H9 (cell line): ENCODE measurements at regions not wholly inside any gene's neighbourhood (a gene's known extent, or its start where the extent isn't known, plus 50 kb on each side); places are given as distances from the start of the nearest gene placed in this dataset.

Experiments
- DNase-seq: peaks from one replicate; pipeline ENCODE4 v3.0.0-alpha.2; 2017
- H2AFZ ChIP-seq: one replicate; pipeline ENCODE4 v1.6.1; 2013; ENCODE audit warnings: mild to moderate bottlenecking, low read length, control low read depth, moderate library complexity
- H2AK5ac ChIP-seq: 2 replicates; pipeline ENCODE4 v1.6.1; 2013; ENCODE audit warnings: low read length, control low read depth, mixed read lengths; ENCODE audit not compliant: insufficient read length
- H2BK120ac ChIP-seq: one replicate; pipeline ENCODE4 v1.6.1; 2013; ENCODE audit warnings: low read depth, mild to moderate bottlenecking, low read length, control low read depth, inconsistent platforms; ENCODE audit not compliant: poor library complexity, severe bottlenecking
- H2BK12ac ChIP-seq: 2 replicates; pipeline ENCODE4 v1.6.1; 2013; ENCODE audit warnings: low read length, control low read depth, mixed read lengths, low read depth; ENCODE audit not compliant: insufficient read length
- H2BK15ac ChIP-seq: 2 replicates; pipeline ENCODE4 v1.6.1; 2013; ENCODE audit warnings: low read depth, low read length, control low read depth
- H2BK20ac ChIP-seq: one replicate; pipeline ENCODE4 v1.6.1; 2013; ENCODE audit warnings: low read depth, mild to moderate bottlenecking, low read length, control low read depth, inconsistent platforms; ENCODE audit not compliant: poor library complexity, severe bottlenecking
- H2BK5ac ChIP-seq: 2 replicates; pipeline ENCODE4 v1.6.1; 2013; ENCODE audit warnings: low read length, control low read depth, mixed read lengths; ENCODE audit not compliant: insufficient read length
- H3K14ac ChIP-seq: 2 replicates; pipeline ENCODE4 v1.6.1; 2013; ENCODE audit warnings: low read length, control low read depth; ENCODE audit not compliant: insufficient read depth
- H3K18ac ChIP-seq: 2 replicates; pipeline ENCODE4 v1.6.1; 2013; ENCODE audit warnings: low read depth, mild to moderate bottlenecking, mixed read lengths, low read length, control low read depth; ENCODE audit not compliant: insufficient read length
- H3K23ac ChIP-seq: 2 replicates; pipeline ENCODE4 v1.6.1; 2013; ENCODE audit warnings: low read length, control low read depth, mixed read lengths, low read depth; ENCODE audit not compliant: insufficient read length
- H3K23me2 ChIP-seq: 2 replicates; pipeline ENCODE4 v1.6.1; 2013; ENCODE audit warnings: low read depth, mild to moderate bottlenecking, mixed read lengths, low read length, control low read depth; ENCODE audit not compliant: insufficient read length, poor library complexity, severe bottlenecking
- H3K27ac ChIP-seq: 2 replicates; pipeline ENCODE4 v1.5.1; 2013; ENCODE audit warnings: low read length, control low read depth, mixed read lengths, low read depth; ENCODE audit not compliant: insufficient read length
- H3K27me3 ChIP-seq: 2 replicates; pipeline ENCODE4 v1.6.1; 2013; ENCODE audit warnings: low read length, control low read depth, inconsistent platforms; ENCODE audit not compliant: insufficient read depth
- H3K4ac ChIP-seq: 2 replicates; pipeline ENCODE4 v1.6.1; 2013; ENCODE audit warnings: low read depth, mild to moderate bottlenecking, control low read depth, inconsistent platforms, low read length, moderate library complexity
- H3K4me1 ChIP-seq: 2 replicates; pipeline ENCODE4 v1.6.1; 2013; ENCODE audit warnings: low read length, control low read depth, inconsistent platforms; ENCODE audit not compliant: insufficient read depth
- H3K4me2 ChIP-seq: 2 replicates; pipeline ENCODE4 v1.6.1; 2013; ENCODE audit warnings: low read length, control low read depth, mixed read lengths; ENCODE audit not compliant: insufficient read length, insufficient read depth
- H3K56ac ChIP-seq: 2 replicates; pipeline ENCODE4 v1.6.1; 2013; ENCODE audit warnings: low read depth, mild to moderate bottlenecking, mixed read lengths, low read length, control low read depth; ENCODE audit not compliant: insufficient read length
- H3K79me1 ChIP-seq: 2 replicates; pipeline ENCODE4 v1.6.1; 2013; ENCODE audit warnings: low read depth, mild to moderate bottlenecking, moderate library complexity, low read length, control low read depth, inconsistent platforms; ENCODE audit not compliant: insufficient read depth, poor library complexity, severe bottlenecking
- H3K79me2 ChIP-seq: 2 replicates; pipeline ENCODE4 v1.6.1; 2013; ENCODE audit warnings: low read length, control low read depth, inconsistent platforms; ENCODE audit not compliant: insufficient read depth
- H3K9ac ChIP-seq: 2 replicates; pipeline ENCODE4 v1.6.1; 2013; ENCODE audit warnings: low read length, control low read depth, mixed read lengths; ENCODE audit not compliant: insufficient read length; ENCODE audit errors: extremely low read depth
- H3K9me3 ChIP-seq: one replicate; pipeline ENCODE4 v1.6.1; 2013; ENCODE audit warnings: low read depth, low read length, inconsistent platforms; ENCODE audit not compliant: control insufficient read depth
- H3T11ph ChIP-seq: one replicate; pipeline ENCODE4 v1.6.1; 2013; ENCODE audit warnings: mild to moderate bottlenecking, low read length, control low read depth, inconsistent platforms
- H4K20me1 ChIP-seq: one replicate; pipeline ENCODE4 v1.6.1; 2013; ENCODE audit not compliant: control insufficient read depth, insufficient read length, insufficient read depth
- H4K5ac ChIP-seq: 2 replicates; pipeline ENCODE4 v1.6.1; 2013; ENCODE audit warnings: low read depth, mild to moderate bottlenecking, mixed read lengths, low read length, control low read depth; ENCODE audit not compliant: insufficient read length
- H4K8ac ChIP-seq: replicated peaks from 2 replicates; pipeline ENCODE4 v1.6.1; 2013; ENCODE audit warnings: low read length, control low read depth, mixed read lengths, low read depth; ENCODE audit not compliant: insufficient read length
- H4K91ac ChIP-seq: 2 replicates; pipeline ENCODE4 v1.6.1; 2013; ENCODE audit warnings: low read depth, mild to moderate bottlenecking, moderate library complexity, mixed read lengths, low read length, control low read depth; ENCODE audit not compliant: insufficient read length
- H3K27ac Mint-ChIP-seq, 3 experiments: 2 replicates in 2 of 3; 3 replicates in 1 of 3; pipeline ENCODE4 v1.8.0; 2020 to 2021; ENCODE audit warnings: mixed read lengths in 3 of 3, mild to moderate bottlenecking in 1 of 3, moderate library complexity in 1 of 3
- H3K27me3 Mint-ChIP-seq: 2 replicates; pipeline ENCODE4 v1.8.0; 2021; ENCODE audit warnings: low read depth, mild to moderate bottlenecking, moderate library complexity, mixed read lengths
- H3K36me3 Mint-ChIP-seq, 3 experiments: 2 replicates in 2 of 3; 3 replicates in 1 of 3; pipeline ENCODE4 v1.8.0; 2020 to 2021; ENCODE audit warnings: low read depth in 3 of 3, mixed read lengths in 3 of 3; ENCODE audit not compliant: insufficient read depth in 1 of 3
- H3K4me1 Mint-ChIP-seq, 2 experiments: 2 replicates each; pipeline ENCODE4 v1.8.0; 2020; ENCODE audit warnings: mixed read lengths in 2 of 2
- H3K4me3 Mint-ChIP-seq, 2 experiments: 2 replicates in 1 of 2; 3 replicates in 1 of 2; pipeline ENCODE4 v1.8.0; 2020 to 2021; ENCODE audit warnings: mild to moderate bottlenecking in 2 of 2, mixed read lengths in 2 of 2, moderate library complexity in 1 of 2
- H3K9me3 Mint-ChIP-seq, 2 experiments: 2 replicates in 1 of 2; 3 replicates in 1 of 2; pipeline ENCODE4 v1.8.0; 2020; ENCODE audit warnings: mild to moderate bottlenecking in 2 of 2, mixed read lengths in 2 of 2, moderate library complexity in 1 of 2
- CTCF ChIP-seq: fragments of 200-600 bp; sonication (generic); conservative IDR thresholded peaks from 3 replicates; pipeline ENCODE4 v1.8.0; 2021; ENCODE audit warnings: antibody characterized with exemption, mild to moderate bottlenecking
- whole genome bisulfite sequencing: extraction: QIAGEN DNeasy Blood & Tissue Kit; methylation state at CpG from one replicate; pipeline ENCODE4 v1.1.7; 2013; ENCODE audit warnings: missing lambda C conversion rate, low lambda C conversion rate, mixed read lengths; ENCODE audit not compliant: insufficient read length; ENCODE audit errors: extremely low coverage; 5-methylcytosine and 5-hydroxymethylcytosine counted together

GRCh38 chr11:45026835-45027234, 76.2 kb upstream of the TP53I11 start:
- Histone ChIP-seq H3K14ac (no peak overlapping the region), H3K23ac (no peak overlapping the region), H2BK12ac (no peak overlapping the region), H3K23me2 (no peaks in the 10 kb centered on the region), H3K4me2 (no peak overlapping the region), H4K91ac (no peak overlapping the region), H3K79me2 (no peaks in the 10 kb centered on the region), H2BK20ac (no peak overlapping the region), H3K18ac (no peak overlapping the region), H3K79me1 (no peaks in the 10 kb centered on the region), H3K4ac (no peak overlapping the region), H2BK15ac (no peak overlapping the region), H2BK120ac (no peak overlapping the region), H3K27ac (no peak overlapping the region), H2AK5ac (no peak overlapping the region), H3K9ac (no peak overlapping the region), H3K4me1 (0 out of 2 replicates have a peak, but pooled peaks cover 2% of the 10 kb centered on the region), H3T11ph (no peak overlapping the region), H3K9me3 (no peaks in the 10 kb centered on the region), H4K5ac (no peak overlapping the region), H3K27me3 (no peaks in the 10 kb centered on the region), H2AFZ (no peak overlapping the region), H2BK5ac (no peak overlapping the region), H4K8ac (no peak overlapping the region), H3K56ac (no peak overlapping the region), H4K20me1 (no peaks in the 10 kb centered on the region)
- Mint-ChIP-seq H3K27me3 (no peaks in the 10 kb centered on the region; the same call in 1 of the 2 replicates), H3K27ac (no peak overlapping the region), H3K4me1 (peaks cover 7% of the 10 kb centered on the region in 2 experiments), H3K4me3 (no peak overlapping the region), H3K36me3 (no peaks in the 10 kb centered on the region), H3K9me3 (no peaks in the 10 kb centered on the region; a peak in 2 of 5 replicates)
- DNase-seq: no peak
- no peak for TF ChIP-seq CTCF
- WGBS: no CpG with 5 or more reads among the region's 6 CpGs
